CD14-positive monocyte (primary cell): ENCODE measurements at regions not wholly inside any gene's neighbourhood (a gene's known extent, or its start where the extent isn't known, plus 50 kb on each side); places are given as distances from the start of the nearest gene placed in this dataset.

Experiments used
- DNase-seq, 3 donors: peaks; one replicate each; pipeline ENCODE4 v3.0.0-alpha.2; 2011 to 2022
- H2AFZ ChIP-seq: 2 replicates; pipeline ENCODE4 v1.6.0; 2012; ENCODE audit warnings: mild to moderate bottlenecking, low read depth, low read length, inconsistent platforms; ENCODE audit not compliant: insufficient read depth, poor library complexity, severe bottlenecking
- H3K27ac ChIP-seq, 2 donors: 1 replicate in 1 of 2; 2 replicates in 1 of 2; pipeline ENCODE4 v1.5.1; 2012 to 2013; ENCODE audit warnings: low read length in 2 of 2, control low read depth in 1 of 2, inconsistent platforms in 1 of 2, low read depth in 1 of 2, mild to moderate bottlenecking in 1 of 2
- H3K27me3 ChIP-seq, 2 donors: one replicate each; pipeline versions ENCODE4 v1.6.0 to v1.6.1; 2011 to 2013; ENCODE audit warnings: low read length in 2 of 2; ENCODE audit not compliant: control insufficient read depth in 2 of 2, insufficient read depth in 2 of 2
- H3K36me3 ChIP-seq, 2 donors: replicated peaks in 1 of 2; 1 replicate in 1 of 2; 2 replicates in 1 of 2; pipeline versions ENCODE4 v1.5.1 to v1.6.1; 2012 to 2013; ENCODE audit warnings: low read length in 2 of 2, control low read depth in 1 of 2, inconsistent platforms in 1 of 2, mild to moderate bottlenecking in 1 of 2; ENCODE audit not compliant: insufficient read depth in 2 of 2, control insufficient read depth in 1 of 2
- H3K4me1 ChIP-seq, 2 donors: 1 replicate in 1 of 2; 2 replicates in 1 of 2; pipeline versions ENCODE4 v1.5.1 to v1.6.1; 2012 to 2013; ENCODE audit warnings: low read length in 2 of 2, control low read depth in 1 of 2, inconsistent platforms in 1 of 2, mild to moderate bottlenecking in 1 of 2, moderate library complexity in 1 of 2; ENCODE audit not compliant: insufficient read depth in 2 of 2, control insufficient read depth in 1 of 2
- H3K4me2 ChIP-seq: replicated peaks from 2 replicates; pipeline ENCODE3; 2012; ENCODE audit warnings: low read length, moderate library complexity, mild to moderate bottlenecking; ENCODE audit not compliant: poor library complexity, severe bottlenecking; ENCODE audit errors: extremely low read depth
- H3K4me3 ChIP-seq, 3 experiments: fragments of 200-600 bp in 1 of 3; sonication (generic) in 1 of 3; replicated peaks in 1 of 3; 1 replicate in 2 of 3; 2 replicates in 1 of 3; pipeline ENCODE4 v1.5.1; 2011 to 2013; ENCODE audit warnings: low read length in 3 of 3, mild to moderate bottlenecking in 3 of 3, control low read depth in 2 of 3, low read depth in 2 of 3, inconsistent platforms in 1 of 3, moderate library complexity in 1 of 3
- H3K79me2 ChIP-seq: 2 replicates; pipeline ENCODE4 v1.6.0; 2012; ENCODE audit warnings: mild to moderate bottlenecking, control low read depth, inconsistent platforms, low read length, moderate library complexity; ENCODE audit not compliant: insufficient read depth
- H3K9ac ChIP-seq: 2 replicates; pipeline ENCODE4 v1.6.0; 2017; ENCODE audit warnings: low read length, mild to moderate bottlenecking; ENCODE audit not compliant: insufficient read depth, poor library complexity, severe bottlenecking
- H3K9me3 ChIP-seq, 2 donors: replicated peaks in 1 of 2; 1 replicate in 1 of 2; 2 replicates in 1 of 2; pipeline versions ENCODE4 v1.5.1 to v1.6.1; 2012 to 2013; ENCODE audit warnings: low read length in 2 of 2, control low read depth in 1 of 2; ENCODE audit not compliant: control insufficient read depth in 1 of 2, insufficient read depth in 1 of 2
- H4K20me1 ChIP-seq: 2 replicates; pipeline ENCODE4 v1.6.0; 2012; ENCODE audit warnings: mild to moderate bottlenecking, low read length, control low read depth, moderate library complexity; ENCODE audit not compliant: insufficient read depth
- H3K27ac Mint-ChIP-seq, 7 donors: one replicate each; pipeline ENCODE4 v1.8.0; 2020; ENCODE audit warnings: mild to moderate bottlenecking in 7 of 7, mixed read lengths in 7 of 7, moderate library complexity in 6 of 7, inconsistent platforms in 2 of 7
- H3K27me3 Mint-ChIP-seq, 3 donors: one replicate each; pipeline ENCODE4 v1.8.0; 2021 to 2022; ENCODE audit warnings: low read depth in 3 of 3, mild to moderate bottlenecking in 3 of 3, mixed read lengths in 3 of 3, moderate library complexity in 3 of 3, inconsistent platforms in 1 of 3
- H3K36me3 Mint-ChIP-seq, 2 donors: one replicate each; pipeline ENCODE4 v1.8.0; 2020; ENCODE audit warnings: mixed read lengths in 2 of 2, inconsistent platforms in 1 of 2, mild to moderate bottlenecking in 1 of 2
- H3K4me1 Mint-ChIP-seq: one replicate; pipeline ENCODE4 v1.8.0; 2020; ENCODE audit warnings: mild to moderate bottlenecking, mixed read lengths
- H3K4me3 Mint-ChIP-seq, 2 donors: one replicate each; pipeline ENCODE4 v1.8.0; 2020; ENCODE audit warnings: mild to moderate bottlenecking in 2 of 2, mixed read lengths in 2 of 2, moderate library complexity in 1 of 2
- H3K9me3 Mint-ChIP-seq, 7 donors: one replicate each; pipeline ENCODE4 v1.8.0; 2020 to 2022; ENCODE audit warnings: mixed read lengths in 7 of 7, mild to moderate bottlenecking in 6 of 7, moderate library complexity in 6 of 7, inconsistent platforms in 2 of 7
- WGBS: methylation state at CpG from one replicate; pipeline ENCODE4 v1.1.5; 2013; ENCODE audit warnings: missing lambda C conversion rate; ENCODE audit not compliant: insufficient coverage; 5-methylcytosine and 5-hydroxymethylcytosine counted together
- intact Hi-C, 2 donors: fragments of 100-400 bp; cut with micrococcal nuclease; formaldehyde crosslinking; loops; one replicate each; pipeline versions ENCODE4 v1.15.0 to v1.15.1; 2023
- TF ChIP-seq, protein P1 (sequence below): fragments of 200-600 bp; IDR thresholded peaks from one replicate; pipeline ENCODE4 v1.8.0; 2022; ENCODE audit warnings: antibody characterized with exemption, mild to moderate bottlenecking

DNA sequence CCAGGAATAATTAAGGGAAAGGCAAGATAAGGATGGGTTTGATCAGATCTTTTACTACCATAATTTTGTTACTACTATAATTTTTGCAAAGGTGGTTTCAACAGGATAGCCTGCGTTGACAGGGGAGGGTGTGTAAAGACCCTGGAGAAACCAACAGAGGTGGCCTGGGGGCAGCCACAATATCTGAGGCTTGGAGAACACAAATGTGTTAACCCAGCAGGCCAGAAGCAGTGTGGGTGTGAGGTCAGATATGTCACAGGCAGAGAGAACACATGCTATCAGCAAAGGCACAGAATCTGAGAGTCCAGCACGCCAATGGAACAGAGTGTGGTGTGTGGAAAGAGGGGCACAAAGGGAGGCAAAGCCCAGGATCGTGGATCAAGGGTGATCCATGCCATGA, 399.4 kb upstream of the TRIB2 start:
- H3K27me3 ChIP-seq: no peaks in the 10 kb centered on the region
- no peak overlapping the region for H3K4me2 ChIP-seq
- H3K27me3 Mint-ChIP-seq: peaks cover 0 to 11% (median 5%) of the 10 kb centered on the region in 3 donors
- TF ChIP-seq, protein P1, sequence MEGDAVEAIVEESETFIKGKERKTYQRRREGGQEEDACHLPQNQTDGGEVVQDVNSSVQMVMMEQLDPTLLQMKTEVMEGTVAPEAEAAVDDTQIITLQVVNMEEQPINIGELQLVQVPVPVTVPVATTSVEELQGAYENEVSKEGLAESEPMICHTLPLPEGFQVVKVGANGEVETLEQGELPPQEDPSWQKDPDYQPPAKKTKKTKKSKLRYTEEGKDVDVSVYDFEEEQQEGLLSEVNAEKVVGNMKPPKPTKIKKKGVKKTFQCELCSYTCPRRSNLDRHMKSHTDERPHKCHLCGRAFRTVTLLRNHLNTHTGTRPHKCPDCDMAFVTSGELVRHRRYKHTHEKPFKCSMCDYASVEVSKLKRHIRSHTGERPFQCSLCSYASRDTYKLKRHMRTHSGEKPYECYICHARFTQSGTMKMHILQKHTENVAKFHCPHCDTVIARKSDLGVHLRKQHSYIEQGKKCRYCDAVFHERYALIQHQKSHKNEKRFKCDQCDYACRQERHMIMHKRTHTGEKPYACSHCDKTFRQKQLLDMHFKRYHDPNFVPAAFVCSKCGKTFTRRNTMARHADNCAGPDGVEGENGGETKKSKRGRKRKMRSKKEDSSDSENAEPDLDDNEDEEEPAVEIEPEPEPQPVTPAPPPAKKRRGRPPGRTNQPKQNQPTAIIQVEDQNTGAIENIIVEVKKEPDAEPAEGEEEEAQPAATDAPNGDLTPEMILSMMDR: no peak
- intact Hi-C loops: no loop called here
- H3K9me3 Mint-ChIP-seq: peaks cover 0 to 3% (median 0%) of the 10 kb centered on the region in 7 donors
- no peaks in the 10 kb centered on the region for H3K36me3 ChIP-seq
- no peaks in the 10 kb centered on the region for H3K36me3 Mint-ChIP-seq
- H3K4me3 ChIP-seq: no peak overlapping the region
- no peaks in the 10 kb centered on the region for H3K4me1 Mint-ChIP-seq
- no peaks in the 10 kb centered on the region for H3K9me3 ChIP-seq
- no peak overlapping the region for H3K4me3 Mint-ChIP-seq
- H3K27ac ChIP-seq: no peak overlapping the region
- no peaks in the 10 kb centered on the region for H3K4me1 ChIP-seq
- H4K20me1 ChIP-seq: no peaks in the 10 kb centered on the region
- H3K9ac ChIP-seq: no peak overlapping the region
- no peak for DNase-seq
- no peaks in the 10 kb centered on the region for H3K79me2 ChIP-seq
- no peak overlapping the region for H2AFZ ChIP-seq
- no peak overlapping the region for H3K27ac Mint-ChIP-seq
- WGBS: 100% methylated on average over 2 of the region's 3 CpGs

DNA sequence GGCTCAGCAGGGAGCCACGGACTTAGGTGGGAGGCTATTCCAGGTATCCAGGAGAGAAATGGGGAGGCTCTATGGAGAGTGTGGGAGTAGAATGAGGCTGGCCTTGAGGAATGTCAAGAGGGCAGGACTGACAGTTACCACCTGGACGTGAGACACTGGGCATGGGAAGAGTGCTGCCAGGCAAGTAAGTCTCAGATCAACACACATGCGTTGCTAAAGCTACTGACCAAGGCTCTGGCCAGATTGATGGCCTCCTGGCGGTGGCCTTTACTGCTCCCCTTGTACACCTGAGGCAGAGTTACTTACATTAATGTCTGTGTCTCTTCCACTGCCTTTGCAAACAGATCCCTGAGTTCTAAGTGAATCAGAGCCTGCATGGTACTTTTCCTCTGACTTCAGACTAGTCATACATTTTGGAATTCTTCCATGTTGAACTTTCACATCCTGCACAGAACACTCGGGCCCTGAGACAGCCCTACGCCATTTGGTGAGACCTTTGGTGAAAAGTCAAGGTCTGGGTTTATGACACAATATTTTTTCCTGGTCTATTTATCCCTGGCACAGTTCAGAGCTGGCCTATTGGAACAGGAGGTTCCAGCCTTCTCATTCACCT, 398.8 kb upstream of the TRIB2 start:
- peaks cover 0 to 3% (median 0%) of the 10 kb centered on the region in 7 donors for H3K9me3 Mint-ChIP-seq
- no peaks in the 10 kb centered on the region for H3K36me3 ChIP-seq
- DNase-seq: no peak
- peak overlapping the region in 1 of 7 donors; percentile 8 for H3K27ac Mint-ChIP-seq
- H3K4me3 Mint-ChIP-seq: no peak overlapping the region
- no peaks in the 10 kb centered on the region for H3K4me1 ChIP-seq
- intact Hi-C loops: no loop called here
- no peak overlapping the region for H2AFZ ChIP-seq
- no peaks in the 10 kb centered on the region for H3K79me2 ChIP-seq
- H3K4me2 ChIP-seq: no peak overlapping the region
- no peak overlapping the region for H3K27ac ChIP-seq
- no peak overlapping the region for H3K4me3 ChIP-seq
- H3K9me3 ChIP-seq: no peaks in the 10 kb centered on the region
- WGBS: 93% methylated on average over 4 of the region's 6 CpGs
- no peaks in the 10 kb centered on the region for H3K36me3 Mint-ChIP-seq
- TF ChIP-seq, protein P1: no peak
- H3K27me3 ChIP-seq: no peaks in the 10 kb centered on the region
- peaks cover 0 to 11% (median 5%) of the 10 kb centered on the region in 3 donors for H3K27me3 Mint-ChIP-seq
- no peak overlapping the region for H3K9ac ChIP-seq
- no peaks in the 10 kb centered on the region for H3K4me1 Mint-ChIP-seq
- H4K20me1 ChIP-seq: no peaks in the 10 kb centered on the region
